Common myeloid progenitor, CD34-positive (primary cell): ENCODE measurements at regions not wholly inside any gene's neighbourhood (a gene's known extent, or its start where the extent isn't known, plus 50 kb on each side); places are given as distances from the start of the nearest gene placed in this dataset.
A peak's percentile ranks its signal among the peaks of the same experiment; 100 is the strongest.

Source experiments
- CTCF ChIA-PET: fragments of 350-600 bp; sonication (Branson Sonifier 250); formaldehyde crosslinking; loops from one replicate; lab custom pipeline; 2021; ENCODE audit warnings: antibody characterized with exemption; lab: Charles Lee
- POLR2A ChIA-PET: fragments of 350-600 bp; sonication (Branson Sonifier 250); formaldehyde crosslinking; loops from one replicate; lab custom pipeline; 2021; ENCODE audit warnings: antibody characterized with exemption; lab: Charles Lee
- DNase-seq, 3 donors: peaks; one replicate each; pipeline versions ENCODE4 v3.0.0 to v3.0.0-alpha.2; 2013
- H3K27ac ChIP-seq, 2 experiments: 1 replicate in 1 of 2; 2 replicates in 1 of 2; pipeline ENCODE4 v1.7.0; 2013; ENCODE audit warnings: inconsistent platforms in 2 of 2, low read length in 2 of 2, mild to moderate bottlenecking in 2 of 2, low read depth in 1 of 2, moderate library complexity in 1 of 2; ENCODE audit not compliant: severe bottlenecking in 2 of 2, insufficient read depth in 1 of 2, poor library complexity in 1 of 2
- H3K27me3 ChIP-seq, 5 experiments: replicated peaks in 2 of 5; 1 replicate in 3 of 5; 2 replicates in 2 of 5; pipeline versions ENCODE4 v1.6.1 to v1.7.0; 2013; ENCODE audit warnings: low read length in 4 of 5, mild to moderate bottlenecking in 2 of 5, moderate library complexity in 2 of 5, inconsistent platforms in 1 of 5; ENCODE audit not compliant: insufficient read depth in 5 of 5, control insufficient read depth in 4 of 5
- H3K36me3 ChIP-seq, 4 experiments: 1 replicate in 2 of 4; 2 replicates in 2 of 4; pipeline versions ENCODE4 v1.6.1 to v1.7.0; 2013; ENCODE audit warnings: low read length in 3 of 4, control low read depth in 1 of 4, mild to moderate bottlenecking in 1 of 4; ENCODE audit not compliant: control insufficient read depth in 4 of 4, insufficient read depth in 4 of 4
- H3K4me1 ChIP-seq, 4 experiments: 1 replicate in 3 of 4; 2 replicates in 1 of 4; pipeline versions ENCODE4 v1.6.1 to v1.7.1; 2013; ENCODE audit warnings: low read length in 3 of 4, mild to moderate bottlenecking in 3 of 4, control low read depth in 1 of 4, inconsistent platforms in 1 of 4, moderate library complexity in 1 of 4; ENCODE audit not compliant: control insufficient read depth in 4 of 4, insufficient read depth in 4 of 4; ENCODE audit errors: control extremely low read depth in 1 of 4
- H3K4me3 ChIP-seq, 7 experiments: 1 replicate in 4 of 7; 2 replicates in 3 of 7; pipeline versions ENCODE4 v1.5.1 to v1.7.0; 2013; ENCODE audit warnings: mild to moderate bottlenecking in 7 of 7, low read length in 6 of 7, moderate library complexity in 6 of 7, inconsistent platforms in 2 of 7, low read depth in 2 of 7, control low read depth in 1 of 7; ENCODE audit not compliant: insufficient read depth in 4 of 7, control insufficient read depth in 1 of 7; ENCODE audit errors: extremely low read depth in 1 of 7
- H3K9me3 ChIP-seq, 5 experiments: 1 replicate in 4 of 5; 2 replicates in 1 of 5; pipeline versions ENCODE4 v1.6.1 to v1.7.1; 2013; ENCODE audit warnings: low read length in 4 of 5, mild to moderate bottlenecking in 2 of 5, inconsistent platforms in 1 of 5, low read depth in 1 of 5, moderate library complexity in 1 of 5; ENCODE audit not compliant: control insufficient read depth in 4 of 5, insufficient read depth in 2 of 5; ENCODE audit errors: control extremely low read depth in 1 of 5
- WGBS: methylation state at CpG from one replicate; pipeline ENCODE4 v1.1.5; 2013; ENCODE audit not compliant: insufficient coverage; 5-methylcytosine and 5-hydroxymethylcytosine counted together

DNA sequence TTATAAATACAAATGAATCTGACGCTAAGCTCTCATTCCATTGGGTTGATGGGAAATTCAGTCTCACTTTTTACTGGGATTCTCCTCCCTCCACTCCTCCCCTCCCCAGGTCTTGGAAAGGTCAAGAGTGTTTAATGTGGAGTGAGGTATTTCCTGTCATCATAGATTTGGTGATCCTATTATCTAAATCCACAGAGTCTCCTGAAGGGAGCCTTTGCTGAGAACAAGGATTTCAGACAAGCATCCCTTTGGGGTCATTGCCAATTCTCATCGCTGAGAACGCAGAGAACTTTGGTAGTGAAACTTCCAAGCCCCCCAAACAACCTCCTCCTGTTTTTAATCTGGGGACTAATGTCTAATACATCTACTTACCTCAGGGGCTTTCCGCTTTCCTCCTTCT, 297.9 kb downstream of the OTOL1 start:
- POLR2A ChIA-PET: no interaction called here

GRCh38 chr3:161796312-161796711, 299.7 kb downstream of the OTOL1 start:
- Histone ChIP-seq H3K27ac (no peak overlapping the region), H3K27me3 (no peaks in the 10 kb centered on the region), H3K4me3 (no peak overlapping the region), H3K36me3 (no peaks in the 10 kb centered on the region), H3K9me3 (peaks cover 0 to 5% (median 0%) of the 10 kb centered on the region in 5 experiments), H3K4me1 (no peaks in the 10 kb centered on the region)
- ChIA-PET CTCF (no interaction called here), POLR2A (no interaction called here)
- no peak for DNase-seq

More for the DNA sequence above, 297.9 kb downstream of the OTOL1 start:
- Histone ChIP-seq H3K4me1 (peaks cover 0 to under 1% (median 0%) of the 10 kb centered on the region in 4 experiments), H3K36me3 (no peaks in the 10 kb centered on the region), H3K9me3 (no peaks in the 10 kb centered on the region), H3K4me3 (no peak overlapping the region), H3K27me3 (no peaks in the 10 kb centered on the region), H3K27ac (no peak overlapping the region)
- CTCF ChIA-PET: no interaction called here
- WGBS: 100% methylated on average over 3 of the region's 4 CpGs
- no peak for DNase-seq

- peaks cover 0 to 5% (median 0%) of the 10 kb centered on the region in 5 experiments for H3K9me3 ChIP-seq
- POLR2A ChIA-PET: no interaction called here
- DNase-seq: peak in 2 of 3 donors; percentile 6 to 11
- H3K4me1 ChIP-seq: no peaks in the 10 kb centered on the region
- H3K4me3 ChIP-seq: no peak overlapping the region
- H3K27ac ChIP-seq: no peak overlapping the region
- CTCF ChIA-PET: no interaction called here
- H3K27me3 ChIP-seq: no peaks in the 10 kb centered on the region
- no peaks in the 10 kb centered on the region for H3K36me3 ChIP-seq
These were observed 300.2 kb downstream of the OTOL1 start for GRCh38 chr3:161796780-161797179.

- Histone ChIP-seq H3K27ac (no peak overlapping the region), H3K4me1 (no peaks in the 10 kb centered on the region), H3K36me3 (no peaks in the 10 kb centered on the region), H3K27me3 (no peaks in the 10 kb centered on the region), H3K4me3 (no peak overlapping the region), H3K9me3 (peaks cover 0 to 5% (median 0%) of the 10 kb centered on the region in 5 experiments)
- ChIA-PET POLR2A (no interaction called here), CTCF (no interaction called here)
- DNase-seq: no peak
- 100% methylated on average over 1 of the region's 3 CpGs for WGBS
These were observed 301.4 kb downstream of the OTOL1 start for GRCh38 chr3:161798016-161798415.

- WGBS: 0% methylated on average over 1 of the region's 1 CpG
- no peaks in the 10 kb centered on the region for H3K4me1 ChIP-seq
- H3K4me3 ChIP-seq: no peak overlapping the region
- POLR2A ChIA-PET: no interaction called here
- H3K27ac ChIP-seq: no peak overlapping the region
- H3K36me3 ChIP-seq: no peaks in the 10 kb centered on the region
- H3K9me3 ChIP-seq: peaks cover 0 to 5% (median 0%) of the 10 kb centered on the region in 5 experiments
- H3K27me3 ChIP-seq: no peaks in the 10 kb centered on the region
- DNase-seq: no peak
- CTCF ChIA-PET: no interaction called here
These were observed 304.5 kb downstream of the OTOL1 start for GRCh38 chr3:161800985-161801559.

DNA sequence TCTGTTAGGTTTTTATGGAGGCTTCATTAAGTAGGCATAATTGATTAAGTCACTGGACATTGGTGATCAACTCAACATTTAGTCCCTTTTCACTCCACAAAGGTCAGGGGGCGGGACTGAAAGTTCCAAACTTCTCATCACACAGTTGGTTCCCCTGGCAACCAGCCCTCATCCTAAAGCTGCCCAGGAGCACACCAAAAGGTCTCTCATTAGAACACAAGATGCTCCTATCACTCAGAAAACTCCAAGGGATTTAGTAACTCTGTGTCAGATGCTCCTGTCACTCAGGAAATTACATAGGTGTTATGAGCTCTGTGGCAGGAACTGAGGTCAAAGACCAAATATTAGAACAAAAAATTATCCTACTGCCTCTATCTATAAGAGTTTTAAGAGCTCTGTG, 321.5 kb downstream of the OTOL1 start:
- 100% methylated on average over 1 of the region's 1 CpG for WGBS
- Histone ChIP-seq H3K9me3 (no peaks in the 10 kb centered on the region), H3K27me3 (no peaks in the 10 kb centered on the region), H3K36me3 (no peaks in the 10 kb centered on the region), H3K4me1 (no peaks in the 10 kb centered on the region), H3K4me3 (no peak overlapping the region), H3K27ac (no peak overlapping the region)
- ChIA-PET CTCF (no interaction called here), POLR2A (no interaction called here)
- DNase-seq: no peak

DNA sequence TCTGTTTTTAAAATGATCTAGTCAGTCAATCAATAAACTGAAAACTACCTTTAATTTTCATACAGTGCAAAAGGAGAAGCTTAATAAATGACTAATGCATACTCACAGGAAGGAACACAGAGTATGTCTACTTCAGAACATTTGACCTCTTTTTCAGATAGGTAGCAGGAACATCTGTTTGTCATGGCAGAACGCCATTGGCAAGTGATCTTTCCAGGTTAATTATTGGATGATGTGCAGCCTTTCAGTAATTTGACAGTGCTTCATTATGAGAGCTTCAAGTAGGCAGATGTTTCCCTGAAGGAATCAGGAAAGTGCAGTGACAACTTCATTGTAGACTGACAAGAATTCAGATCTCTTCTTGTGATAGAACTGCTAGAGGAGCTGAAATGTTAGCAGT, 325.0 kb downstream of the OTOL1 start:
- POLR2A ChIA-PET: interaction anchor here (0.6 kb wide), 1 partner anchor 272 kb away, joined by 3 read pairs; no protein-coding TSS in a partner anchor

More for the DNA sequence above, 325.0 kb downstream of the OTOL1 start:
- Histone ChIP-seq H3K9me3 (no peaks in the 10 kb centered on the region), H3K36me3 (no peaks in the 10 kb centered on the region), H3K4me3 (no peak overlapping the region), H3K4me1 (no peaks in the 10 kb centered on the region), H3K27me3 (no peaks in the 10 kb centered on the region), H3K27ac (no peak overlapping the region)
- CTCF ChIA-PET: no interaction called here
- 80% methylated on average over 1 of the region's 1 CpG for WGBS
- DNase-seq: peak in 2 of 3 donors; percentile 10 to 19
